ENCODE measurements at regions not wholly inside any gene's neighbourhood (a gene's known extent, or its start where the extent isn't known, plus 50 kb on each side); places are given as distances from the start of the nearest gene placed in this dataset.

DNA sequence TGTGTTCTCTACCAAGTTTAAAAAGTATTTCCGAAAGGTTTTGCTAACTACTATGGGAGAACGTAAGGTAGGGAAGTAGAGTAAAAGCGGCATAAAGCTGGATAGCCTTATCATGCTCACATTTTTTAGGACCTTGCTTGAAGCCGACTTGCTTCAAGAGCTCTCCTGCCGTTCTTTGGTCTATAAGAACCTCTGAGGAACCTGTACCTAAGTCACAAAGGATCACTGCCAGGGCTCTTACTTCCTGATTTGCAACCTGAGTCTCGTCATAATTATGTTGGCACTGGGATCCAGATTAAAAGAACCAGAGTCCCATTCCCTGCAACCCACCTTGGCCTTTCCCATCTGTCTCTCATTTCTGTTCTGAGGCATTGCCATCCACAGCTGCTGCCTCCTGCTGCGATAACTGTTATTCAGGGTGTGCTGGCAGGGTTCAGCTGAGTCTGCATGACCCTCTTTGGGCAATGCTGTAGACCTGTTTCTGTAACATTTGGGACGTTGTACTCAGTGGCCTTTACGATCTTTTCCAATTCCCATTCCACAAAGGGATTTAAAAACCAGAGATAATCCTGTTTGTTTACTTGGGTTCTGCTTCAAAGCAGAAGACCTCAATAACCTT lies 131.0 kb upstream of the UMPS start:
- Histone ChIP-seq H3K4me1 (no peaks in the 10 kb centered on the region), H3K27me3 (no peaks in the 10 kb centered on the region), H3K9me3 (no peaks in the 10 kb centered on the region), H3K36me3 (no peaks in the 10 kb centered on the region), H3K4me3 (no peak overlapping the region), H3K27ac (no peak overlapping the region)
- DNase-seq (ENCODE audit: low spot score in 2 of 2): no peak
- TF ChIP-seq POLR2AphosphoS5 (IDR thresholded peaks at IDR 0.05): no peak
- TF ChIP-seq, protein P1, sequence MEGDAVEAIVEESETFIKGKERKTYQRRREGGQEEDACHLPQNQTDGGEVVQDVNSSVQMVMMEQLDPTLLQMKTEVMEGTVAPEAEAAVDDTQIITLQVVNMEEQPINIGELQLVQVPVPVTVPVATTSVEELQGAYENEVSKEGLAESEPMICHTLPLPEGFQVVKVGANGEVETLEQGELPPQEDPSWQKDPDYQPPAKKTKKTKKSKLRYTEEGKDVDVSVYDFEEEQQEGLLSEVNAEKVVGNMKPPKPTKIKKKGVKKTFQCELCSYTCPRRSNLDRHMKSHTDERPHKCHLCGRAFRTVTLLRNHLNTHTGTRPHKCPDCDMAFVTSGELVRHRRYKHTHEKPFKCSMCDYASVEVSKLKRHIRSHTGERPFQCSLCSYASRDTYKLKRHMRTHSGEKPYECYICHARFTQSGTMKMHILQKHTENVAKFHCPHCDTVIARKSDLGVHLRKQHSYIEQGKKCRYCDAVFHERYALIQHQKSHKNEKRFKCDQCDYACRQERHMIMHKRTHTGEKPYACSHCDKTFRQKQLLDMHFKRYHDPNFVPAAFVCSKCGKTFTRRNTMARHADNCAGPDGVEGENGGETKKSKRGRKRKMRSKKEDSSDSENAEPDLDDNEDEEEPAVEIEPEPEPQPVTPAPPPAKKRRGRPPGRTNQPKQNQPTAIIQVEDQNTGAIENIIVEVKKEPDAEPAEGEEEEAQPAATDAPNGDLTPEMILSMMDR (IDR thresholded peaks at IDR 0.05): no peak
- no peak for TF ChIP-seq POLR2A (IDR thresholded peaks at IDR 0.05)
- intact Hi-C loops (cut with DNase I; ENCODE audit: low total_unique reads): no loop called here

DNA sequence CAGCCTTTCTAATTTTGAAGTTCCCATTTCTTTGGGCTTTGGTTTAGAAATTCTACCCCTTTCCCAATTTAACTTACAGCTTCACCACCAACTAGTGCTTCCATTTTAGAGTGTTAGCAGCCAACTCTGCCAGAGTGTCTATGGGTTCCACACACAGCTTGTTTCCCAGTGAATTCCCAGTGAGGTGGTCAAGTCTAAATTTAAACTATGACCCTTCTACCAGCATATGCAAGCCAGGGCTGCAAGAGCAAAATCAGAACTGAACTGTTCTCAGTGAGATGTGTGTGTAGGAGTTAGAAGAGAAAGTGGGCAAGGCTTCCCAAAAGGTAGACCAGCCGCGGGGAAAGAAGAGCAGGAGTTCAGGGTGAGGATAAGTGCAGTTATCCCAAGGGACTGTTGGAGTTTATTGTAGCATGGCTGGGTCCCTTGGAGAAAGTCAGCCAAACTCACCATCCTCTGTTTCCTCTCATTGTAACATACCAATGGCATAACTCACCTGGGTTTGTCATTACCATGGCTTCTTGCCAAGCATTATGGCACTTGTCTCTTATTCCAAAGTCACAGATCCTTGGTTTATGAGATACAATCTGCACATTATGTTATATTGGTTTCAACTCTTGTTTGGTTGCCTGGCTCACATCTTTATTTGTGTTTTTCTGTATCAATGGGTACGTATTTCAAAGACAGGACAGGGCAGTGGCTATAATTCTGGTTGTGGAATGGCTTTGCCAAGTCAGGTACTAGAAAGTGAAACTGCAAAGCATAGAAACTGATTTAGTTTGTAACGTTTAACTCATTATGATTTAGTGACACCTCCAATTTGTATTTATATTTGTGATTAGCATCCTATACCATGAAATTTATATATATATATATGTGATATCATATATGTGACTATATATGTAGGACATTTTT lies 130.2 kb upstream of the UMPS start:
- H3K4me3 ChIP-seq: no peak overlapping the region
- H3K4me1 ChIP-seq: no peaks in the 10 kb centered on the region
- no peak for DNase-seq (ENCODE audit: low spot score in 2 of 2)
- intact Hi-C loops (cut with DNase I; ENCODE audit: low total_unique reads): no loop called here
- H3K9me3 ChIP-seq: no peaks in the 10 kb centered on the region
- no peaks in the 10 kb centered on the region for H3K36me3 ChIP-seq
- H3K27me3 ChIP-seq: no peaks in the 10 kb centered on the region
- H3K27ac ChIP-seq: no peak overlapping the region
- TF ChIP-seq, protein P1 (IDR thresholded peaks at IDR 0.05): no peak
- TF ChIP-seq POLR2A (IDR thresholded peaks at IDR 0.05): no peak
- TF ChIP-seq POLR2AphosphoS5 (IDR thresholded peaks at IDR 0.05): no peak

DNA sequence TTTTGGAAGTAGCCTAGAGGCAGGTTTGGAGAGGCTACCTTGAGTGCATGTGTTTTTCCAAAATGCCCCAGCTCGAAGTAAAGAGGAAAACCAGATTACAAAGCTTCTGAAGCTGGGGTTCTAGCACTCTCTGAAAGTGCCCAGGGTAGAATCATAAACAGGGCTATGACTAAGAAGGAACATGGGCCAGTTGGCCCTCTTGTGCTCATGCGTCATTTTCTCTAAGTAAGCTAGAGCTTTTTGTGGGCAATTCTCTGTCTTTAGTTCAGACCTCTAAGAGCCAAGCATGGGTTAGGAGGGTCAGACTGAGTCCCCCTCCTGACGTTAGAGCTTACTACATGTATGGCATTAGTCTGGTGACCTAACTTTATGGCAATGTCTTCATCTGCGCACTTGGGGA lies 129.5 kb upstream of the UMPS start:
- intact Hi-C loops (cut with DNase I; ENCODE audit: low total_unique reads): no loop called here
- H3K4me3 ChIP-seq: no peak overlapping the region
- H3K27me3 ChIP-seq: no peaks in the 10 kb centered on the region
- no peaks in the 10 kb centered on the region for H3K36me3 ChIP-seq
- H3K9me3 ChIP-seq: no peaks in the 10 kb centered on the region
- no peak overlapping the region for H3K27ac ChIP-seq
- TF ChIP-seq POLR2AphosphoS5 (IDR thresholded peaks at IDR 0.05): no peak
- TF ChIP-seq POLR2A (IDR thresholded peaks at IDR 0.05): no peak
- TF ChIP-seq, protein P1 (IDR thresholded peaks at IDR 0.05): no peak
- H3K4me1 ChIP-seq: no peaks in the 10 kb centered on the region
- no peak for DNase-seq (ENCODE audit: low spot score in 2 of 2)

DNA sequence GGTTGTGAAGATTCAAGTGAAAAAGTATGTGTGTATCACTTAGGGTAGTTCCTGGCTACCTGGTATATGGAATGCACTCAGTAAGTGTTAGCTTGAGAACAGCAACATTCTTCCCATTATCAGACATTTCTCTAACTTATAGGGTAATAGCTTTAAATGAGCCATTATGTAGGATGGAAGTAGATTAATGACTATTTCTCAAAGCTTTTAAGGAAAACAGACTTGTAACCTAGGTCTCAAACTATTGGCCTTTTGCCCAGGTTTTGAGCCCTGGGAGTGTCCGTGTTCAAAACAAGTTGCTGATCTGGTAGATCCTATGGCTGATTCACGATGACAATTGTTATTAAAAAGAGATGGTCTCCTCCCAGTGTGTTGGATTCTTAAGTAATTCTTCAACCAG lies 129.1 kb upstream of the UMPS start:
- Histone ChIP-seq H3K4me1 (no peaks in the 10 kb centered on the region), H3K36me3 (no peaks in the 10 kb centered on the region), H3K27me3 (no peaks in the 10 kb centered on the region), H3K27ac (no peak overlapping the region), H3K4me3 (no peak overlapping the region), H3K9me3 (no peaks in the 10 kb centered on the region)
- no peak for TF ChIP-seq POLR2AphosphoS5 (IDR thresholded peaks at IDR 0.05)
- TF ChIP-seq, protein P1 (IDR thresholded peaks at IDR 0.05): no peak
- intact Hi-C loops (cut with DNase I; ENCODE audit: low total_unique reads): no loop called here
- no peak for DNase-seq (ENCODE audit: low spot score in 2 of 2)

DNA sequence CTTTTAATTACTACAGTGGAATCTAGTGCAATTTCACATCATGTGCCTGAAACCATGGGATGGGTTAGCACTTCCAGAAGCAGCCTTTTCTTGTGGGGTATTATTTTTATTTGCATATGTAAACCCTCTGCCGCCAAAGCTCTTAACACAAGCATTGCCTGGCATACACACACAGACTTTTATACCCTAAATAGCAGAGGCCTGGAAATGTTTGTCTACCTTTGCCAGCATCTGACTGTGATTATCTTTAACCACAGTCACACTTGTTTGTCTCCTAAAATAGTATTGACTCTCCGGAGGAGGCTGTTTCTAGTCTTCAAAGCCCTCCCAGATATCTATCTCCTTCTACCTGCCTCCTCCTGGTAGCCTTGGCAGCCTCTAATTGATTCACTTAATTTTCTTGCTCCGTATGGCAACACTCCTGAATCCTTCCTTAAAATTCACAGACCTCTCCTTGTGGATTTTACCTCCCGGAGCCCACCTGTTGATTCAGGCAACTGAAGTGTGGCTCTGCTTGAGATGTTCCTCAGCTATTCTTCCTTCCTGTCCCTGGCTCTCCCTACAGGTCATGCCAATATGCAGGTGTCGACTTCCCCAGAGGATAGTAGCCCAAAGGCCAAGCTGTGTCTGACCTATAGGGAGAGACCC lies 127.1 kb upstream of the UMPS start:
- Histone ChIP-seq H3K9me3 (no peaks in the 10 kb centered on the region), H3K4me1 (no peaks in the 10 kb centered on the region), H3K27ac (no peak overlapping the region), H3K4me3 (no peak overlapping the region), H3K27me3 (no peaks in the 10 kb centered on the region), H3K36me3 (no peaks in the 10 kb centered on the region)
- intact Hi-C loops (cut with DNase I; ENCODE audit: low total_unique reads): no loop called here
- TF ChIP-seq, protein P1 (IDR thresholded peaks at IDR 0.05): no peak
- TF ChIP-seq POLR2A (IDR thresholded peaks at IDR 0.05) (no peak), POLR2AphosphoS5 (IDR thresholded peaks at IDR 0.05) (no peak)
- no peak for DNase-seq (ENCODE audit: low spot score in 2 of 2)
